Sigmoid colon (tissue), 4 donors: ENCODE measurements at regions not wholly inside any gene's neighbourhood (a gene's known extent, or its start where the extent isn't known, plus 50 kb on each side); places are given as distances from the start of the nearest gene placed in this dataset.
"Not testable (repeated sequence)": the region's sequence is repeated elsewhere in the genome, so short reads cannot be mapped to it uniquely, and the experiment has no call there.

Source experiments
- CTCF ChIP-seq, 4 experiments: fragments of 450-650 bp in 3 of 4; fragments of 200-600 bp in 1 of 4; IDR thresholded peaks; one replicate each; pipeline ENCODE4 v1.5.1; 2016 to 2019; ENCODE audit warnings: antibody characterized with exemption in 4 of 4, mild to moderate bottlenecking in 3 of 4, moderate library complexity in 2 of 4
- EP300 ChIP-seq, 4 donors: sonication (generic); formaldehyde crosslinking; IDR thresholded peaks; one replicate each; pipeline ENCODE4 v1.6.1; 2017; ENCODE audit warnings: antibody characterized with exemption in 4 of 4
- POLR2A ChIP-seq, 2 donors: fragments of 450-650 bp; IDR thresholded peaks; one replicate each; pipeline ENCODE4 v1.6.1; 2016; ENCODE audit warnings: antibody characterized with exemption in 2 of 2, mild to moderate bottlenecking in 2 of 2, moderate library complexity in 2 of 2
- POLR2AphosphoS5 ChIP-seq, 4 donors: sonication (generic); formaldehyde crosslinking; IDR thresholded peaks; one replicate each; pipeline ENCODE4 v1.6.1; 2017; ENCODE audit warnings: antibody characterized with exemption in 4 of 4

- TF ChIP-seq CTCF, POLR2A, POLR2AphosphoS5, EP300 (IDR thresholded peaks at IDR 0.05): not testable (repeated sequence)
Measured at GRCh38 chr22:16911340-16911739, 86.1 kb upstream of the XKR3 start.
